ENCODE measurements at regions not wholly inside any gene's neighbourhood (a gene's known extent, or its start where the extent isn't known, plus 50 kb on each side); places are given as distances from the start of the nearest gene placed in this dataset.

DNA sequence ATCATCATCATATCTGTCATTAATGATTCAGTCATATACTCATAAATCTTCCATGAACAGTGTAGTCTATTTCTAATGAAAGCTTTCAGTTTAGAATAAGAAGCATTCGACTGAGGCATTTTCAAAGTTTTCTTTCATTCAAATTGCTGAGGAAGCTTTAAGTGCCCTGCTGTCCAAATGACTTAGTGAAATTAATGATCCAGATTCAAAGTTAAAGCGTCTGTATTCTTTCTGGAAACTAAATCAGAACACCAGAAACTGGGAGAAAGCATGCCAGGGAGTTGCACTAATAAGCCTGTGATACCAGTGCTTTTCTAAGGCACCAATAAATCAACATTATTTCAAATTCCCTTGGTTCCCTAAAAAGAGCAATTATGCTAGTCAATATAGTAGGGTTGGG is 367.8 kb upstream of the ANO5 start:
- TF ChIP-seq, protein P1, sequence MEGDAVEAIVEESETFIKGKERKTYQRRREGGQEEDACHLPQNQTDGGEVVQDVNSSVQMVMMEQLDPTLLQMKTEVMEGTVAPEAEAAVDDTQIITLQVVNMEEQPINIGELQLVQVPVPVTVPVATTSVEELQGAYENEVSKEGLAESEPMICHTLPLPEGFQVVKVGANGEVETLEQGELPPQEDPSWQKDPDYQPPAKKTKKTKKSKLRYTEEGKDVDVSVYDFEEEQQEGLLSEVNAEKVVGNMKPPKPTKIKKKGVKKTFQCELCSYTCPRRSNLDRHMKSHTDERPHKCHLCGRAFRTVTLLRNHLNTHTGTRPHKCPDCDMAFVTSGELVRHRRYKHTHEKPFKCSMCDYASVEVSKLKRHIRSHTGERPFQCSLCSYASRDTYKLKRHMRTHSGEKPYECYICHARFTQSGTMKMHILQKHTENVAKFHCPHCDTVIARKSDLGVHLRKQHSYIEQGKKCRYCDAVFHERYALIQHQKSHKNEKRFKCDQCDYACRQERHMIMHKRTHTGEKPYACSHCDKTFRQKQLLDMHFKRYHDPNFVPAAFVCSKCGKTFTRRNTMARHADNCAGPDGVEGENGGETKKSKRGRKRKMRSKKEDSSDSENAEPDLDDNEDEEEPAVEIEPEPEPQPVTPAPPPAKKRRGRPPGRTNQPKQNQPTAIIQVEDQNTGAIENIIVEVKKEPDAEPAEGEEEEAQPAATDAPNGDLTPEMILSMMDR (IDR thresholded peaks at IDR 0.05): no peak
- TF ChIP-seq, protein P2, sequence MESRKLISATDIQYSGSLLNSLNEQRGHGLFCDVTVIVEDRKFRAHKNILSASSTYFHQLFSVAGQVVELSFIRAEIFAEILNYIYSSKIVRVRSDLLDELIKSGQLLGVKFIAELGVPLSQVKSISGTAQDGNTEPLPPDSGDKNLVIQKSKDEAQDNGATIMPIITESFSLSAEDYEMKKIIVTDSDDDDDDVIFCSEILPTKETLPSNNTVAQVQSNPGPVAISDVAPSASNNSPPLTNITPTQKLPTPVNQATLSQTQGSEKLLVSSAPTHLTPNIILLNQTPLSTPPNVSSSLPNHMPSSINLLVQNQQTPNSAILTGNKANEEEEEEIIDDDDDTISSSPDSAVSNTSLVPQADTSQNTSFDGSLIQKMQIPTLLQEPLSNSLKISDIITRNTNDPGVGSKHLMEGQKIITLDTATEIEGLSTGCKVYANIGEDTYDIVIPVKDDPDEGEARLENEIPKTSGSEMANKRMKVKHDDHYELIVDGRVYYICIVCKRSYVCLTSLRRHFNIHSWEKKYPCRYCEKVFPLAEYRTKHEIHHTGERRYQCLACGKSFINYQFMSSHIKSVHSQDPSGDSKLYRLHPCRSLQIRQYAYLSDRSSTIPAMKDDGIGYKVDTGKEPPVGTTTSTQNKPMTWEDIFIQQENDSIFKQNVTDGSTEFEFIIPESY (IDR thresholded peaks at IDR 0.05; ENCODE audit: borderline replicate concordance, low read depth): no peak
- no peak for TF ChIP-seq TEAD4 (IDR thresholded peaks at IDR 0.05; ENCODE audit: borderline replicate concordance, insufficient read depth)
- TF ChIP-seq, protein P3, sequence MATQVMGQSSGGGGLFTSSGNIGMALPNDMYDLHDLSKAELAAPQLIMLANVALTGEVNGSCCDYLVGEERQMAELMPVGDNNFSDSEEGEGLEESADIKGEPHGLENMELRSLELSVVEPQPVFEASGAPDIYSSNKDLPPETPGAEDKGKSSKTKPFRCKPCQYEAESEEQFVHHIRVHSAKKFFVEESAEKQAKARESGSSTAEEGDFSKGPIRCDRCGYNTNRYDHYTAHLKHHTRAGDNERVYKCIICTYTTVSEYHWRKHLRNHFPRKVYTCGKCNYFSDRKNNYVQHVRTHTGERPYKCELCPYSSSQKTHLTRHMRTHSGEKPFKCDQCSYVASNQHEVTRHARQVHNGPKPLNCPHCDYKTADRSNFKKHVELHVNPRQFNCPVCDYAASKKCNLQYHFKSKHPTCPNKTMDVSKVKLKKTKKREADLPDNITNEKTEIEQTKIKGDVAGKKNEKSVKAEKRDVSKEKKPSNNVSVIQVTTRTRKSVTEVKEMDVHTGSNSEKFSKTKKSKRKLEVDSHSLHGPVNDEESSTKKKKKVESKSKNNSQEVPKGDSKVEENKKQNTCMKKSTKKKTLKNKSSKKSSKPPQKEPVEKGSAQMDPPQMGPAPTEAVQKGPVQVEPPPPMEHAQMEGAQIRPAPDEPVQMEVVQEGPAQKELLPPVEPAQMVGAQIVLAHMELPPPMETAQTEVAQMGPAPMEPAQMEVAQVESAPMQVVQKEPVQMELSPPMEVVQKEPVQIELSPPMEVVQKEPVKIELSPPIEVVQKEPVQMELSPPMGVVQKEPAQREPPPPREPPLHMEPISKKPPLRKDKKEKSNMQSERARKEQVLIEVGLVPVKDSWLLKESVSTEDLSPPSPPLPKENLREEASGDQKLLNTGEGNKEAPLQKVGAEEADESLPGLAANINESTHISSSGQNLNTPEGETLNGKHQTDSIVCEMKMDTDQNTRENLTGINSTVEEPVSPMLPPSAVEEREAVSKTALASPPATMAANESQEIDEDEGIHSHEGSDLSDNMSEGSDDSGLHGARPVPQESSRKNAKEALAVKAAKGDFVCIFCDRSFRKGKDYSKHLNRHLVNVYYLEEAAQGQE (IDR thresholded peaks at IDR 0.05; ENCODE audit: low read depth, low read length): no peak
- no peak for TF ChIP-seq MXI1 (IDR thresholded peaks at IDR 0.05; ENCODE audit: low read depth, low read length)
- TF ChIP-seq RAD21 (IDR thresholded peaks at IDR 0.05; ENCODE audit: low read length): no peak
- TF ChIP-seq, protein P4, sequence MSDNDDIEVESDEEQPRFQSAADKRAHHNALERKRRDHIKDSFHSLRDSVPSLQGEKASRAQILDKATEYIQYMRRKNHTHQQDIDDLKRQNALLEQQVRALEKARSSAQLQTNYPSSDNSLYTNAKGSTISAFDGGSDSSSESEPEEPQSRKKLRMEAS (IDR thresholded peaks at IDR 0.05; ENCODE audit: low read depth): no peak
- TF ChIP-seq, protein P5, sequence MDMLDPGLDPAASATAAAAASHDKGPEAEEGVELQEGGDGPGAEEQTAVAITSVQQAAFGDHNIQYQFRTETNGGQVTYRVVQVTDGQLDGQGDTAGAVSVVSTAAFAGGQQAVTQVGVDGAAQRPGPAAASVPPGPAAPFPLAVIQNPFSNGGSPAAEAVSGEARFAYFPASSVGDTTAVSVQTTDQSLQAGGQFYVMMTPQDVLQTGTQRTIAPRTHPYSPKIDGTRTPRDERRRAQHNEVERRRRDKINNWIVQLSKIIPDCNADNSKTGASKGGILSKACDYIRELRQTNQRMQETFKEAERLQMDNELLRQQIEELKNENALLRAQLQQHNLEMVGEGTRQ (IDR thresholded peaks at IDR 0.05; ENCODE audit: borderline replicate concordance, low read depth, low read length): no peak
- no peak for TF ChIP-seq RXRA (IDR thresholded peaks at IDR 0.05; ENCODE audit: borderline replicate concordance, low read depth)
- TF ChIP-seq GABPA (IDR thresholded peaks at IDR 0.05; ENCODE audit: low read depth): no peak
- no peak for TF ChIP-seq CHD2 (IDR thresholded peaks at IDR 0.05; ENCODE audit: low read length, partially characterized antibody)
- TF ChIP-seq, protein P6, sequence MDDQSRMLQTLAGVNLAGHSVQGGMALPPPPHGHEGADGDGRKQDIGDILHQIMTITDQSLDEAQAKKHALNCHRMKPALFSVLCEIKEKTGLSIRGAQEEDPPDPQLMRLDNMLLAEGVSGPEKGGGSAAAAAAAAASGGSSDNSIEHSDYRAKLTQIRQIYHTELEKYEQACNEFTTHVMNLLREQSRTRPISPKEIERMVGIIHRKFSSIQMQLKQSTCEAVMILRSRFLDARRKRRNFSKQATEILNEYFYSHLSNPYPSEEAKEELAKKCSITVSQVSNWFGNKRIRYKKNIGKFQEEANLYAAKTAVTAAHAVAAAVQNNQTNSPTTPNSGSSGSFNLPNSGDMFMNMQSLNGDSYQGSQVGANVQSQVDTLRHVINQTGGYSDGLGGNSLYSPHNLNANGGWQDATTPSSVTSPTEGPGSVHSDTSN (IDR thresholded peaks at IDR 0.05): no peak
